ENCODE measurements at regions not wholly inside any gene's neighbourhood (a gene's known extent, or its start where the extent isn't known, plus 50 kb on each side); places are given as distances from the start of the nearest gene placed in this dataset.
"Not testable (repeated sequence)": the region's sequence is repeated elsewhere in the genome, so short reads cannot be mapped to it uniquely, and the experiment has no call there.

GRCh38 chr9:22643541-22643940 lies 196.9 kb downstream of the DMRTA1 start:
- DNase-seq (ENCODE audit: low read depth): peak; percentile 31
- TF ChIP-seq CTCF (IDR thresholded peaks at IDR 0.05; ENCODE audit: insufficient read depth, low read length): no peak
- H3K4me3 ChIP-seq (ENCODE audit: low read depth, low read length): no peak overlapping the region

GRCh38 chr9:22645893-22646292 lies 199.3 kb downstream of the DMRTA1 start:
- no peak overlapping the region for H3K4me3 ChIP-seq (ENCODE audit: low read depth, low read length)
- TF ChIP-seq CTCF (IDR thresholded peaks at IDR 0.05; ENCODE audit: insufficient read depth, low read length): no peak
- peak; percentile 70 for DNase-seq (ENCODE audit: low read depth)

GRCh38 chr9:22649384-22649783 lies 202.8 kb downstream of the DMRTA1 start:
- DNase-seq (ENCODE audit: low read depth): peak; percentile 82
- no peak for TF ChIP-seq CTCF (IDR thresholded peaks at IDR 0.05; ENCODE audit: insufficient read depth, low read length)

GRCh38 chr9:22650145-22650544 lies 203.5 kb downstream of the DMRTA1 start:
- TF ChIP-seq CTCF (IDR thresholded peaks at IDR 0.05; ENCODE audit: insufficient read depth, low read length): no peak
- no peak for DNase-seq (ENCODE audit: low read depth)
- H3K4me3 ChIP-seq (ENCODE audit: low read depth, low read length): no peak overlapping the region

More at GRCh38 chr9:22649384-22649783, 202.8 kb downstream of the DMRTA1 start:
- H3K4me3 ChIP-seq (ENCODE audit: low read depth, low read length): no peak overlapping the region

GRCh38 chr9:22650946-22651345 lies 204.3 kb downstream of the DMRTA1 start:
- H3K4me3 ChIP-seq (ENCODE audit: low read depth, low read length): no peak overlapping the region
- TF ChIP-seq CTCF (IDR thresholded peaks at IDR 0.05; ENCODE audit: insufficient read depth, low read length): no peak
- DNase-seq (ENCODE audit: low read depth): no peak

- no peak for TF ChIP-seq CTCF (IDR thresholded peaks at IDR 0.05; ENCODE audit: insufficient read depth, low read length)
- H3K4me3 ChIP-seq (ENCODE audit: low read depth, low read length): no peak overlapping the region
- peak; percentile 44 for DNase-seq (ENCODE audit: low read depth)
These were observed 208.2 kb downstream of the DMRTA1 start for GRCh38 chr9:22654833-22655232.

GRCh38 chr9:22657713-22658112 lies 211.1 kb downstream of the DMRTA1 start:
- peak; percentile 67 for DNase-seq (ENCODE audit: low read depth)
- no peak for TF ChIP-seq CTCF (IDR thresholded peaks at IDR 0.05; ENCODE audit: insufficient read depth, low read length)
- H3K4me3 ChIP-seq (ENCODE audit: low read depth, low read length): no peak overlapping the region

- DNase-seq (ENCODE audit: low read depth); H3K4me3 ChIP-seq (ENCODE audit: low read depth, low read length): not testable (repeated sequence)
These were observed 211.9 kb downstream of the DMRTA1 start for GRCh38 chr9:22658484-22658883.

Measured in fibroblast of the aortic adventitia (primary cell).